ENCODE measurements at regions not wholly inside any gene's neighbourhood (a gene's known extent, or its start where the extent isn't known, plus 50 kb on each side); places are given as distances from the start of the nearest gene placed in this dataset.

DNA sequence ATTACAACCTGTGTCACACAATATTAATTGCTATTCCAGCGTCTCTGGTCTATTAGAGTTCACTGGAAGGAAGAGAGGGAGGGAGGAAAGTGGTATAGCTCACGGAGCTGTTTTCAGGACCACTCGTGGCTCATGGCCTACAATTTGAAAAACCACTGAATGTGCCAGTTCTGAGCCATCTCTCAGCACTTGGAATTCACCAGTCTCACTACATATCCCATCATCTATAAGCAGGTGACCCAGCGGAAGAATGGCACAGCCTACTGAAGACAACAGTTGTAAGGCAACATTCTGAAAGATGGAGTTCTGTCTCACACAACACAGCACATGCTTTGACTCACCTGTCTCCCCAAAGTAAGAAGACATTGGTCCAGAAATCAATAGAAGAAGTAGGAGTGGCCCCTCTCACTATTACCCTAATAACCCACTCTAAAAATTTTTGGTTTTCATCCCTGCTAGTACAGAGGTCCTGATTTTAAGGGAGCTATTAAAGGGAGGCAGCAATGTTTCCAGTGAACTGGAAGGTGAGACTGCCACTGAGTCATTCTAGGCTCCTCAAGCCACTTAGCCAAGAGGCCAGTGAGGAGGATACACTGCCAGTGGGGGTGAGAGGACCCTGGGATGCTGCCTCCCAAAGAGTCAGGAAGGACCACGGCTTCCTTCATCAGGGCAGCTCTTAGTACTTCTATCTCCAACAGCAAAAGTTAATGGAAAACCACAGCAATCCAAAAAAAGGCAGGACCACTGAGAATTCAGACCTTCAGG is 50.0 kb upstream of the DOCK9 start:
- DNase-seq (ENCODE audit: low read depth in 4 of 4, low spot score in 1 of 4) = no peak

DNA sequence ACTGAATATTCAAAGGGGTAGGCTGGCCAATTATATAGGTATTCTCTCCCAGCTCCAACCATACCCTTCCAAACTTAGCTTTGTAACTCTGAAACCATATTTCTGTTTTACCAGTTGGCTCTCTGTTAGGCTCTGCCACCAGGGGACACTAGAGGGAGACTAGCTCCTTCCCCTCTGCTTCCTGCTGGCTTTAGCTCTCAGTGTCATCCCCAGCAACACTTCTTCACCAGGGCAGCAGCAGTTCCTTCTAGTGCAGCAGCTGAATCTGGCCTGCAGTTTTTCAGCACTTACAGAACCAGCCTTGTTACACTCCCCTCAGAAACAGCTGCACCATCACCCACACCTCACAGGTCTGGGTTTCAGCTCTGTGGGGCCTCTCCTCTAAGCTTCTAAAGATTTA is 51.0 kb upstream of the DOCK9 start:
- DNase-seq (ENCODE audit: low read depth in 4 of 4, low spot score in 1 of 4) = no peak

DNA sequence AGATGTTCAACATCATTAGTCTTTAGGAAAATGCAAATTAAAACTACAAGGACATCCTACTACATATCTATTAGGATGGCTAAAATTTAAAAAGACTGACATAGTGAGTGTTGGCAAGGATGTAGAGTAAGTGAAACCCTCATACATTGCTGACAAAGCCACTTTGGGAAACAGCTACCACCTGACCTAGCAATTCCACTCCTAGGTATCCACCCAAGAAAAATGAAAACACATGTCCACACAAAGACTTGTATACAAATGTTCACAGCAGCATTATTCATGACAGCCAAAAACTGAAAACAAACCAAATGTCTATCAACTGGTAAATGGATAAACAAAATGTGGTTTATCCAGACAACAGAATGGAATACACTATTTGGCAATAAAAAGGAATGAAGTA is 51.7 kb upstream of the DOCK9 start:
- DNase-seq (ENCODE audit: low read depth in 4 of 4, low spot score in 1 of 4) = no peak

DNA sequence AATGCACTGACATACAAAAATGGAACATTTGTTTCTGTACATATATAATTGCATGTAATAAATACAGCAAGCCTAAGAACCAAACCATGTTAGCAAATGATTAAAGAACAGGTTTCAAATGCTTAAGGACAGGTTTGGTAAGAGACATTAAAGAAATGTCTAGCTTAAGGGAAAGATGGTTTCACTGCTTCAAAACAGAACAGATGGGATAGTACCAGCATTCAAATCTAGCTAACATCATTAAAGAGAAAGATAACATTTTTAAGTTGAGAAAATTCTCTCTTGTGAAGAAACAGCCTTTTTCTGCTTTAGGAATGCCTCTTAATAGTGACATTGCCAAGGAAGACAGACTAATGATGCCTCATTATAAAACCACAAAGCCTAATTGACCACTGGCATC is 52.5 kb upstream of the DOCK9 start:
- no peak for DNase-seq (ENCODE audit: low read depth in 4 of 4, low spot score in 1 of 4)

DNA sequence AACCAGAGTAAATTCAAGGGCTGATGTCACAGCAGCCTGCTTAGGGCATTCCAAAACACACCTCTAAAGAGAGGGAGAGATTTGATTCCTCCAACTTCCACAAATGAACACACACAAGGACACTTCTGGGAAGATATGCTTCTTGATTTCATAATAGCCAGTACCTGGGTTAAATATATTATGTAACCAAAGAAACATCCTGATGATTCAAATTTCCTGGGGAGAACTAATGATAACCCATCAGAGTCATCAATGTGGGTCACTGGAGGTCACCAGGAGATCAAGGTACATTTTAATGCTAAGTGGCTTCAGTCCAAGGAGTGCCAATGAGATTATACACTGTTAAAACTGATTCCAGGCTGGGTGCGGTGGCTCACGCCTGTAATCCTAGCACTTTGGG is 54.0 kb upstream of the DOCK9 start:
- DNase-seq (ENCODE audit: low read depth in 4 of 4, low spot score in 1 of 4) = no peak

DNA sequence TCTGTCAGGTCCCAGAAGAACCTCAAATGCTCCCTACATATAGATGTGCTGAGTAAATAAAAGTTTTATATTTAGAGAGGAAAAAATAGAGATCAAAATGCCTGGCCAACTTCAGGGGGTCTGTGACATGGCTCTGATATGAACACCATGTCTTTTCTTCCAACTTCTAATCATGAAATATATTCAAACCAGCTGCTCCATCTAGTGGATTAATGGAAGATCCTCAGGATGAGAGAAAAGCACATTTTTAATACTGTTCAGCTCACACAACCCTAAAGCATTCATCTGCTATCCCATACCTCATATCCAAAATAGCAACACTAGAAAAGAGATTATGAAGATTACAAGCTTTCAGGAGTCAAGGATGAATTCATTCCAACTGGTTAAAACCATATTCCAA is 56.0 kb upstream of the DOCK9 start:
- DNase-seq (ENCODE audit: low read depth in 4 of 4, low spot score in 1 of 4) = no peak

DNA sequence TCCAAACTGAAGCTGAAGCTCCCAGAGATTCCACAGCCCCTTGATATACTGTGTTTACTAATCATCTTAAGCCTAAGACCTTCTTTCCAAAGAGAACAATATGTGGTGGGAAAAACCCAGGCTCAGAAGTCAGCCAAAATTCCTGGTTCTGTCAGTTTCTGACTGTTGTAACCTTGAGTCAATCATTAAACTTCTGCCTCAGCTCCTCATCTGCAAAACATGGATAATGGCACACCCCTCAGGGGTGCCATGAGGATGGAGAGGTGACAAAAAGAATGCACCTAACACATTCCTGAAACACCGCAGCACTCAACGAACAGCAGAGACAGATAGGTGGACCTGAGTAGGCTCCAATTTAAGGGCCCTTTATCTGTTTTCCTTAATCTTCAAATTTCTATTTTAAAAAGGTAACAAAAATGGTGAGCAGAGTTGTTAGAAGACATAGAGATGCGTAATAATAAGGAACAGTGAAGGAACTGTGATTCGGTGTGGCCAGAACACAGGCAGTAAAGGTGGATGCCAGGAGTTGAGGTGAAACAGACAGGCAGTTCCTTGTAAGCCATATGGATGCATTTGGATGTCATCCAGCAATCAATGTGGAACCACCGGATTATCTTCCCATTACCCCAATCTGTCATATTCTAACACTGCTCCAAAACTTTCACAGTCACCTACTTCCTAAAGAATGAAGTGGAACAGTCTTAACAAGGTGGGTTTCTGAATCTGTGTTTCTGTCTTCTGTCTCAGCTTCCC is 56.6 kb upstream of the DOCK9 start:
- no peak for DNase-seq (ENCODE audit: low read depth in 4 of 4, low spot score in 1 of 4)

DNA sequence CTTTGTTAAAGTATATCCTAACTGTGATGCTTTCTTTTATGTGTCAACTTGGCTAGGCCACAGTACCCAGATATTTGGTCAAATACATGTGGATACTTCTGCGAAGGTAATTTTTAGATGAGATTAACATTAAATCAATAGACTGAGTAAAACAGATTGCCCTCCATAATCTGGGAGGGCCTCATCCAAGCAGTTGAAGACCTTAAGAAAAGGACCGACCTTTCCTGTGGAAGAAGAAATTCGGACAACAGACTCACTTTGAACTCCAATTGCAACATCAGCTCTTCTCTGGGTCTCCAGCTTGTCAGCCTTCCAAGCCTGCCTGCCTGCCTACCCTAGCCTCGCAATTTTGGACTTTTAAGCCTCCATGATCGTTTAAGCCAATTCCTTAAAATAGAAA is 57.9 kb upstream of the DOCK9 start:
- DNase-seq (ENCODE audit: low read depth in 4 of 4, low spot score in 1 of 4) = no peak

DNA sequence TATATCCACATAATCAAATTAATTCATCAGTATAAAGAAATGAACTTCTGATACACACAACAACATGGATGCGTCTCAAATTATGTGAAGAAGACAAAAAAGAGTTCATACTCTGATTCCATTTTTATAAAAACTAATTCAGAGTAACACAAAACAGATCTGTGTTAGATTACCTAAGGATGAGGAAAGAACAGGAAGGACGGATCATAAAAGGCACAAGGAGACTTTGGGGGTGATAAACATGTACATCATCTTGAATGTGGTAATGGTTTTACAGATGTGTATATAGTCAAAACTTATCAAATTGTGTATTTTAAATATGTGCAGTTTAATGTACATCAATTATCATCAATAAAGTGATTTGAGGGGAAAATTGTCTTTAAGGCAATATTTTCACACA is 59.9 kb upstream of the DOCK9 start:
- DNase-seq (ENCODE audit: low read depth in 4 of 4, low spot score in 1 of 4) = no peak

DNA sequence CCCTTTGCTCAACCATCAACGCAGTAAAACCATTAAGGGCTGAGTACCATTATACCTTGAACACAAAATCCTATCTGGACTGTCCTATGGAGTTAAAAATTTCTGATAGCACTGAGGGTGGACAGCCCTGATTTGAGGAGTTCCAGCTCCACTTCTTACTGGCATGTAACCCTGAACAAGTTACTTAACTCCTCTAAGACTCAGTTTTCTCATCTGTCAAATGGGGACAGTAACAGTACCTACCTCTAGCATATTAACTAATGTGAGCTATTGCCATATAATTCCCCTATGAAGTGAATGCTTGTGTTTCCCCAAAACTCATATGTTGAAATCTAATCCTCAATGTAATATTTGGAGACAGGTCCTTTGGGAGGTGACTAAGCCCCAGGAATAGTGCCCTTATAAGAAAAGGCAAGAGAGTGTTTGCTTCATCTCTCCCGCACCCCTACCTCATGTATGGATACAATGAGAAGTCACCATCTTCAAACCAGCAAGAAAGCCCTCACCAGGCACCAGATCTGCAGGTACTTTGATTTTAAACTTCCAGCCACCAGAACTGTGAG is 61.9 kb upstream of the DOCK9 start:
- no peak for DNase-seq (ENCODE audit: low read depth in 4 of 4, low spot score in 1 of 4)

DNA sequence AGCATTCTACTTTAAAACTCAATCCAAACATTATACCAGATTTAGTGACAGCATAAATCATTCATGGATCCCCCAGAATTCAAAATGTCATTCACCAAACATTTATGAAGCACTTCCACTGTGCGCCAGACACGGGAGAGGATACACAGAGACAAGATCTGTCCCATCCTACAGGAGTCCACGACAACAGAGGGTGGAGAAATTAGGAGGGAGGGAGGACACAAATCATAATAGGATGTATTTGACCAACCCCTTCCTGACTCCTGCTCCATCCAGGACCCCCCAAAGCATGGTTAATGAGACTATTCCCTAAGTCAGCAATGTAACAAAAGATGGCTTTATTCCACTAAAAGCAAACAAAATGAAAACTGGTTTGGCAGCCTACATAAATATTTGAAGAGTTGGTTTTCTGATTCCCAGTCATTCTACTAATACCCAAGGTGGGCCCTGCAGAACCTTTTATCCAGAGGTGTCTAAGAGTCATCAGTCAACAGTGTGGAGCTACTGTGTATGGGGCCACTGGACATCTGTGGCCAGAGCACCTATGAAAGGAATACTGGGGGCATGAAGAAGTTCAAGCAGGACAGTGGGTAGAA is 62.8 kb upstream of the DOCK9 start:
- no peak for DNase-seq (ENCODE audit: low read depth in 4 of 4, low spot score in 1 of 4)

DNA sequence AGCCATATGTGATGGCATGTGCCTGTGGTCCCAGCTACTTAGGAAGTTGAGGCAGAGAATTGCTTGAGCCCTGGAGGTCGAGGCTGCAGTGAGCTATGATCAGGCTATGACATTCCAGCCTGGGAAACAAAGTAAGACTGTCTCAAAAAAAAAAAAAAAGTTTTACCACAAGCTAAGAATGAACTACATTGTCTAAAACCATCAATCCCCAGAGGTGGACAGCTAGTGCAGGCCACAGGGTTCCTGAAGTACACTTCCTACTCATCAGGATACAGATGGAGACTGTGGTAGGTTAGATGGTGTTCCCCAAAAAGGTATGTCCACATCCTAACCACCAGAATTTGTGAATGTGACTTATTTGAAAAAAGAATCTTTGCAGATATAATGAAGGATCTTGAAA is 63.5 kb upstream of the DOCK9 start:
- DNase-seq (ENCODE audit: low read depth in 4 of 4, low spot score in 1 of 4) = no peak

DNA sequence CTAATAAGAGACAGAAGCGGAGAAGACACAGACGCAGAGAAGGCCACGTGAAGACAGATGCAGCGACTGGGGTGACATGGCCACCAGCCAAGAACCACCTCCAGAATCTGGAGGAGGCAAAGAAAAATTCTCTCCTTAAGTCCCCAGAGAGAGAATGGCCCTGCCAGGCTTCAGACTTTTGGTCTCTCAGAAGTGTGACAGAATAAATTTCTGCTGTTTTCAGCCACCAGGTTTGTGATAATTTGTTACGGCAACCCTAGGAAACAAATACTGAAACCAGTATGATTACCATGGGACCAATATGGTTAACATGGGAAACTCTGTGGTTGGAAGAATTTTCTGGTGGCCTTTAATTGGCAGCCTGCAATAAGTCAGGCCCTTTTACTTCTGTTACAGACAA is 63.9 kb upstream of the DOCK9 start:
- no peak for DNase-seq (ENCODE audit: low read depth in 4 of 4, low spot score in 1 of 4)

DNA sequence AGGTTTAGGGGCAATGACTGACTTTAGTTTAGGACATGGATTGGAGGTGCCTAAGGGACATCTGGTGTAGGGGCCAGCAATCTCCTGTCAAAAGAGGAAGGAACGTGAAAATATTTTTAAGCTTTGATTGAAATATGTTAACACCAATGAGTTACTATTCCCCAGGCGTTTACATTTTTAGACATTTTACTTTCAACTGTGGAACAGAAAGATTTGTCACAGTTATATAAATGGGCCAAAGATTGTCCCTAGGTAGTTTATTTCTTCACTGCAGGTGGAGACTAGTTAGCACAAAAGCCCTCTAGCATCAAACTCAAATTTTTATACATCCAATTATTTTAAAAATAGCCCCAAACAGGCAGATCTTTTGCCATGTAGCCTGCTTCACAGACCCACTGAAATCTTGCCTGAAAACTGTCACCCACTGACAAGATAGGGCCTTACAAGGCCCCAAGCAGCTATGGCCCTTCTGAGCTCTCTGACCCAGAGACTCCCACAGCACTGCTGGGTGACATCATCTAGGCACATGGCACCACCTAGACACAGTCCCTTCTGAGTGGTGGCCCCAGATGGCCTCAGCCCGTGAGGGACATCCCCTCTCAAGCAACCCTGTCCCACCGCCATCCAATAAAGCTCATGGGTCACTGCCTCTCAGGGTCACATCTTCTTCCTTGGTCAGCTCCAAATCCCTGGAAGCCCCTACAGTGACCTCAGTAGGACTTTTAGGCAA is 64.8 kb upstream of the DOCK9 start:
- DNase-seq (ENCODE audit: low read depth in 4 of 4, low spot score in 1 of 4) = no peak

DNA sequence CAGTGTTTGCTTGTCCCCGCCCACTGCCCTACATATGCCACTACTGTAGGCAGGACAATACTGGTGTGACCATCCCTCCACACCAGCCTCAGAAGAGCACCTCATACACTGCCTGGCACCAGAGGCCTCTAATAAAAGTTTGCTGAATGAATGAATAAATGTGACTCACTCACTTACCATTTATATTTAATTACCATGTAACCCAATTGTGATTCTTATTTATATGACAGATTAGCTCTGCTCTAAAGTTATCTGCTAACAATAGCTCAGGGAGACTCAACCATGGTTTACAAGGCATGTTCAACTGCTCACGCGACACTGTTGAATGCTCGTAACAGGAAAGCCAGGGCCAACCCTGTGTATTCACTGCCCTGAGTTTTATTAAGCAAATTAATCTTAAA is 66.0 kb upstream of the DOCK9 start:
- no peak for DNase-seq (ENCODE audit: low read depth in 4 of 4, low spot score in 1 of 4)

DNA sequence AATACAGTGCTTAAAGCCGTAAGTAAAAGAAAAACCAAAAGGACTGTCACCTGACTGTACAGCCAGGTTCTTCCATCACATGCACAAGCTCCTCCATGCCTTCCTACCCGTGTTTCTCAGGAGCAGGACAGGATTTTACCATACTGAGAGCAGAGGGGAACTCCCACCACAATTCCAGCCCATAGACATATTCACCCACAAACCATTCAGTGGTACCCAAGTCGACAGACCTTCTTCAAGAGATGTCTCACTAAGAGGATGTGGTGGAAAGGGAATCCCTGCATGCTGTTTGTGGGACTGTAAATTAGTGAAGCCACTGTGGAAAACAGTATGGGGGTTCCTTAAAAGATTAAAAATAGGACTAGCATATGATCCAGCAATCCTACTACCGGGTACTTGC is 66.9 kb upstream of the DOCK9 start:
- DNase-seq (ENCODE audit: low read depth in 4 of 4, low spot score in 1 of 4) = no peak

DNA sequence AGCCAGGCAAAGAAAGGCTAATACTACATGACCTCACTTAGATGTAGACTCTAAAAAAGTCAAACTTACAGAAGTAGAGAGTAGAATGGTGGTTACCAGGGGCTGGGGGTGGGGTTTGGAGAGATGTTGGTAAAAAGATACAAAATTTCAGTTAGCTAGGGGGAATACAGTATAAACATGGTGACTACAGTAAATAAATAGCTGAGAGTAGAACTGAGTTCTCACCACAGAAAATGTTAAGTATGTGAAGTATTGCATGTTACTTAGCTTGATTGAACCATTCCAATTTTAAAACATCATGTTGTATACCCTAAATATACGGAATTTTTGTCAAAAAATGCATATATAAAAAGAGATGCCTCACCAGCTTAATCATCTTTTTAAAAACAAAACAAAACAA is 67.5 kb upstream of the DOCK9 start:
- no peak for DNase-seq (ENCODE audit: low read depth in 4 of 4, low spot score in 1 of 4)

DNA sequence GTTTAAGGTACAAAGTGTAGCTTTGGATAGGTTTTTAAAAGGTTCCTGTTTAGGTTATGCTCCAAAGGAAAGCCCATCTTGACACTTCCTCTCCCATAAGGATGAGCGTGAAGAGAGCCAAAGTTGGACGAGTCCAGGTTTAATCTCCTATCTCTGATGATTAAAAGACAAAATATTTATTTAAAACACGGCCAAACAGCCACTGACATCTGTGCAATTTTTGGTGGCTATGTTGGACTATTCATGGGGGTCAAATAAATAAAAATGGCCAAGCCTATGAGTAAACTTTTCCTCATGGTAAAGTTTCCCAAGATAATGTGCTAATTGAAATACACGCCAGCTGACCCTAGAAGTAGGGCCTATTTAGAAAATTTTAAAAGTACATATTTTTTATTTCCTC is 69.0 kb upstream of the DOCK9 start:
- no peak for DNase-seq (ENCODE audit: low read depth in 4 of 4, low spot score in 1 of 4)

DNA sequence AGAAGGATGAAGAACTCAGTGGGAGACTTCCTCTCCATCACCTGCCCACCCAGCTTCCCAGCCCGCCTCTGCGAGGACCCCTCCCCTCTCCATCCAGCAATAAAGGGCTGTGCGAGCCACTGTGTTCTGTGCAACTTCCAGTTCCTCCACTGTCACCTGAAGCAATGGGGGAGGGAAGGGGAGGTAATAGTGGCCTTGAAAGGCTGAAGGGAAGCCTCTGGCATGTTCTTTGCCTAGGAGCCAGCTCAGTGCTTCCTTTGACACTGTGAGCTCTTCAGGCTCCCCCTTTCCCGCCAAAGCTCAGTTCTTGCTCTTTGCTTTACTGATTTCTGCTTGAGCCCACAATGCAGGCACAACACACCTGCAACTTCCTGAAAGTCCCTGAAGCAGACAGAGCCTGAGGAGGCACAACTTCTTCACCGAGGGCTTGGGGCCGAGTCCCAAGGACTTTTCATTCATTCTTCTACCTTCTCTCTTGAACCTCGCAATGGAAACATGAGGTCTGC is 73.2 kb upstream of the DOCK9 start:
- DNase-seq (ENCODE audit: low read depth in 4 of 4, low spot score in 1 of 4) = no peak

DNA sequence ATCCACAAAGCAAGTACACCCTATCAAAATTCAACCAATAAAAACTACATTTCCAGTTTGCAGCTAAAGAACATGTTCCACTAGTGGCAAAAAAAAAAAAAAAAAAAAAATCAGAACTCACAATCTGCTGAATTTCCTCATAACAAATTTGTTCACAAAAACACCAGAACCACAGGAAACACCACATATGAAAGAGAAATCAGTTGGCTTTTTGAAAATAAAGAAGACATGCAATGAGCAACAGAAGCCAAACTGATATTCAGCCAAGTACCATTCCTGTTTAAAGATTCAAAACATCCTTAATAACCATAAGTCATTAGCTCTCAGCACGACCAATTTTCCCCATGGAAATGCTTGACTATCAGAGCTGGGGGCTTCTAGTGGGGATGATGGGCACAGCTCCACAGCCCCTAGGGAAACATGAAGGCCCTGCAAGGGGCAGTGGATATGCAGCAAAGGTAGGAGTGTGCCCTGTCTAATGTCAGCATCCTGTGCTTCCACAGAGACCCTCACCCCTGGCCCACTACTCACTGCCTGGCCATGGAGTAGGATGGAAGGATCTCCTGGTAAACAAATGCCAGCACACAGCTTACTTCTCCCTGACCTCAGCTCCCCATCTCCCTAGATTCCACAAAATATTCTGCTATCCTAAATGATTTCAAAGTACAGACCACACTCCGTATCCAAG is 74.0 kb upstream of the DOCK9 start:
- no peak for DNase-seq (ENCODE audit: low read depth in 4 of 4, low spot score in 1 of 4)
